ENCODE measurements at regions not wholly inside any gene's neighbourhood (a gene's known extent, or its start where the extent isn't known, plus 50 kb on each side); places are given as distances from the start of the nearest gene placed in this dataset.
A peak's percentile ranks its signal among the peaks of the same experiment; 100 is the strongest.
"Not testable (repeated sequence)": the region's sequence is repeated elsewhere in the genome, so short reads cannot be mapped to it uniquely, and the experiment has no call there.

DNA sequence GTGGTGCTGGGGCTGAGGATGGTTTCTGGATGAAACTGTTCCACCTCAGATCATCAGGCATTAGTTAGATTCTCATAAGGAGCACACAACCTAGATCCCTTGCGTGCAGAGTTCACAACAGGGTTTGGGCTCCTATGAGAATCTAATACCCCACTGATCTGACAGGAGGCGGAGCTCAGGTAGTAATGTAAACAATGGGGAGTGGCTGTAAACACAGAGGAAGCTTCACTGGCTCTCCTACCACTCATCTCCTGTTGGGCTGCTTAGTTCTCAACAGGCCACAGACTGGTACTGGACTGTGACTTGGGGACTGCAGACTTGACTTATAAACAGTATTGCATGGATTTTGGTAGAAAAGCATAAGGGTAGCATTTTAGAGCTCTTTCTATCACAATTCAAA is 870.7 kb upstream of the CDH10 start:
- H4K20me1 ChIP-seq (ENCODE audit: low read depth, low read length) = no peaks in the 10 kb centered on the region
- no peak overlapping the region for H3K27ac ChIP-seq (ENCODE audit: low read depth, low read length)
- H3F3A ChIP-seq (ENCODE audit: insufficient read depth) = no peaks in the 10 kb centered on the region
- no peak overlapping the region for H3K9ac ChIP-seq (ENCODE audit: low read length)
- no peak overlapping the region for H3K4me2 ChIP-seq (ENCODE audit: low read depth, low read length, poor library complexity, severe bottlenecking)
- H2AFZ ChIP-seq (ENCODE audit: low read depth, low read length, severe bottlenecking) = peak overlapping the region; percentile 59
- no peaks in the 10 kb centered on the region for H3K79me2 ChIP-seq (ENCODE audit: insufficient read depth, low read length)
- H3K36me3 ChIP-seq (ENCODE audit: low read length) = no peaks in the 10 kb centered on the region
- H3K9me2 ChIP-seq (replicated peaks; ENCODE audit: insufficient read depth, low read length) = no peaks in the 10 kb centered on the region
- H3K27me3 ChIP-seq (ENCODE audit: low read length) = no peaks in the 10 kb centered on the region
- H3K4me3 ChIP-seq (ENCODE audit: insufficient read depth, low read length, poor library complexity, severe bottlenecking) = no peak overlapping the region
- TF ChIP-seq, protein P1, sequence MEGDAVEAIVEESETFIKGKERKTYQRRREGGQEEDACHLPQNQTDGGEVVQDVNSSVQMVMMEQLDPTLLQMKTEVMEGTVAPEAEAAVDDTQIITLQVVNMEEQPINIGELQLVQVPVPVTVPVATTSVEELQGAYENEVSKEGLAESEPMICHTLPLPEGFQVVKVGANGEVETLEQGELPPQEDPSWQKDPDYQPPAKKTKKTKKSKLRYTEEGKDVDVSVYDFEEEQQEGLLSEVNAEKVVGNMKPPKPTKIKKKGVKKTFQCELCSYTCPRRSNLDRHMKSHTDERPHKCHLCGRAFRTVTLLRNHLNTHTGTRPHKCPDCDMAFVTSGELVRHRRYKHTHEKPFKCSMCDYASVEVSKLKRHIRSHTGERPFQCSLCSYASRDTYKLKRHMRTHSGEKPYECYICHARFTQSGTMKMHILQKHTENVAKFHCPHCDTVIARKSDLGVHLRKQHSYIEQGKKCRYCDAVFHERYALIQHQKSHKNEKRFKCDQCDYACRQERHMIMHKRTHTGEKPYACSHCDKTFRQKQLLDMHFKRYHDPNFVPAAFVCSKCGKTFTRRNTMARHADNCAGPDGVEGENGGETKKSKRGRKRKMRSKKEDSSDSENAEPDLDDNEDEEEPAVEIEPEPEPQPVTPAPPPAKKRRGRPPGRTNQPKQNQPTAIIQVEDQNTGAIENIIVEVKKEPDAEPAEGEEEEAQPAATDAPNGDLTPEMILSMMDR (IDR thresholded peaks at IDR 0.05; ENCODE audit: insufficient read depth, low read length, poor library complexity, severe bottlenecking) = no peak
- no peak for TF ChIP-seq EZH2phosphoT487 (conservative IDR thresholded peaks at IDR 0.05; ENCODE audit: low read length)
- H3K9me3 ChIP-seq (ENCODE audit: insufficient read depth, low read length) = no peaks in the 10 kb centered on the region

DNA sequence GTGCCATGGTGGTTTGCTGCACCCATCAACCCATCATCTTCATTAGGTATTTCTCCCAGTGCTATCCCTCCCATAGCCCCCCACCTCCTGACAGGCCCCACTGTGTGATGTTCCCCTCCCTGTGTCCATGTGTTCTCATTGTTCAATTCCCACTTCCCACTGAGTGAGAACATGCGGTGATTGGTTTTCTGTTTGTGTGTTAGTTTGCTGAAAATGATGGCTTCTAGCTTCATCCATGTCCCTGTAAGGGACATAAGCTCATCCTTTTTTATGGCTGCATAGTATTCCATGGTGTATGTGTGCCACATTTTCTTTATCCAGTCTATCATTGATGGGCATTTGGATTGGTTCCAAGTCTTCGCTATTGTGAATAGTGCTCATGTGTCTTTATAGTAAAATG is 865.9 kb upstream of the CDH10 start:
- H3K4me3 ChIP-seq (ENCODE audit: insufficient read depth, low read length, poor library complexity, severe bottlenecking); H3K27ac ChIP-seq (ENCODE audit: low read depth, low read length): not testable (repeated sequence)

DNA sequence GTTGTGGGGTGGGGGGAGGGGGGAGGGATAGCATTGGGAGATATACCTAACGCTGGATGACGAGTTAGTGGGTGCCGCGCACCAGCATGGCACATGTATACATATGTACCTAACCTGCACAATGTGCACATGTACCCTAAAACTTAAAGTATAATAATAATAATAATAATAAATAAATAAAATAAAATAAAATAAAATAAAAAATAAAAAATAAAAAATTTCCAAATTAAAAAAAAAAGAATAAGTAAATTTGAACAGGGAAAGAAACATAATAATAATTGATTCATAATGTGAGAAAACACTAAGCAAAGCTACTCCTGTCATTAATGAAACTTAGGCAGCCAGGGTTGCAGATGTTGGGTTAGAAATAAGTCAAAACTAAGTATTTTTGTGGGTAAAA is 863.2 kb upstream of the CDH10 start:
- not testable (repeated sequence) for H3K27me3 ChIP-seq (ENCODE audit: low read length); H3K4me2 ChIP-seq (ENCODE audit: low read depth, low read length, poor library complexity, severe bottlenecking); H3K9ac ChIP-seq (ENCODE audit: low read length); H3K9me2 ChIP-seq (replicated peaks; ENCODE audit: insufficient read depth, low read length); H4K20me1 ChIP-seq (ENCODE audit: low read depth, low read length); H3K36me3 ChIP-seq (ENCODE audit: low read length); H3K27ac ChIP-seq (ENCODE audit: low read depth, low read length); H3K79me2 ChIP-seq (ENCODE audit: insufficient read depth, low read length); H3K9me3 ChIP-seq (ENCODE audit: insufficient read depth, low read length); H3F3A ChIP-seq (ENCODE audit: insufficient read depth); H3K4me3 ChIP-seq (ENCODE audit: insufficient read depth, low read length, poor library complexity, severe bottlenecking); H2AFZ ChIP-seq (ENCODE audit: low read depth, low read length, severe bottlenecking)

More for the DNA sequence above, 865.9 kb upstream of the CDH10 start:
- not testable (repeated sequence) for H3K4me2 ChIP-seq (ENCODE audit: low read depth, low read length, poor library complexity, severe bottlenecking); H3K79me2 ChIP-seq (ENCODE audit: insufficient read depth, low read length); H3K9ac ChIP-seq (ENCODE audit: low read length); H3K27me3 ChIP-seq (ENCODE audit: low read length); H3K9me3 ChIP-seq (ENCODE audit: insufficient read depth, low read length); H4K20me1 ChIP-seq (ENCODE audit: low read depth, low read length); H3K9me2 ChIP-seq (replicated peaks; ENCODE audit: insufficient read depth, low read length); H3K36me3 ChIP-seq (ENCODE audit: low read length); H2AFZ ChIP-seq (ENCODE audit: low read depth, low read length, severe bottlenecking); H3F3A ChIP-seq (ENCODE audit: insufficient read depth)

DNA sequence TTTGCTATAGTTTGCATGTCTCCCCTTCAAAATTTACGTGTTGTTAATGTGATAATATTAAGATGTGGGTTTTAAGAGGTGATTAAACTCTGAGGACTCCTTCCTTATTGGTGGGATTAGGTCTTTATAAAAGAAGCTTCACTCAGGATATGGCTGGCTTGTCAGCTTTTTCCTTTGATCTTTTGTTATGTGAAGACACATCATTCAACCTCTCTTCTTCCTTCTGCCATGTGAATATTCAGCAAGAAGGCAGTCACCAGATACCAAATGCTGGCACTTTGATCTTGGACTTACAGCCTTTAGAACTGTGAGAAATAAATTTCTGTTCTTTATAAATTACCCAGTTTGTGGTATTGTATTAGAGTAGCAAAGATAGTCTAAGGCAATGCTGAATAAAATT is 855.9 kb upstream of the CDH10 start:
- no peaks in the 10 kb centered on the region for H3K9me3 ChIP-seq (ENCODE audit: insufficient read depth, low read length)
- no peaks in the 10 kb centered on the region for H3F3A ChIP-seq (ENCODE audit: insufficient read depth)
- H2AFZ ChIP-seq (ENCODE audit: low read depth, low read length, severe bottlenecking) = peak overlapping the region; percentile 22
- H3K36me3 ChIP-seq (ENCODE audit: low read length) = no peaks in the 10 kb centered on the region
- H3K27me3 ChIP-seq (ENCODE audit: low read length) = no peaks in the 10 kb centered on the region
- no peak overlapping the region for H3K9ac ChIP-seq (ENCODE audit: low read length)
- no peaks in the 10 kb centered on the region for H4K20me1 ChIP-seq (ENCODE audit: low read depth, low read length)
- H3K79me2 ChIP-seq (ENCODE audit: insufficient read depth, low read length) = no peaks in the 10 kb centered on the region
- TF ChIP-seq, protein P1 (IDR thresholded peaks at IDR 0.05; ENCODE audit: insufficient read depth, low read length, poor library complexity, severe bottlenecking) = no peak
- TF ChIP-seq EZH2phosphoT487 (conservative IDR thresholded peaks at IDR 0.05; ENCODE audit: low read length) = no peak
- H3K27ac ChIP-seq (ENCODE audit: low read depth, low read length) = no peak overlapping the region
- H3K4me3 ChIP-seq (ENCODE audit: insufficient read depth, low read length, poor library complexity, severe bottlenecking) = no peak overlapping the region
- no peak overlapping the region for H3K4me2 ChIP-seq (ENCODE audit: low read depth, low read length, poor library complexity, severe bottlenecking)
- H3K9me2 ChIP-seq (replicated peaks; ENCODE audit: insufficient read depth, low read length) = no peaks in the 10 kb centered on the region

Data from SU-DHL-6 (cell line).